ENCODE measurements at regions not wholly inside any gene's neighbourhood (a gene's known extent, or its start where the extent isn't known, plus 50 kb on each side); places are given as distances from the start of the nearest gene placed in this dataset.

DNA sequence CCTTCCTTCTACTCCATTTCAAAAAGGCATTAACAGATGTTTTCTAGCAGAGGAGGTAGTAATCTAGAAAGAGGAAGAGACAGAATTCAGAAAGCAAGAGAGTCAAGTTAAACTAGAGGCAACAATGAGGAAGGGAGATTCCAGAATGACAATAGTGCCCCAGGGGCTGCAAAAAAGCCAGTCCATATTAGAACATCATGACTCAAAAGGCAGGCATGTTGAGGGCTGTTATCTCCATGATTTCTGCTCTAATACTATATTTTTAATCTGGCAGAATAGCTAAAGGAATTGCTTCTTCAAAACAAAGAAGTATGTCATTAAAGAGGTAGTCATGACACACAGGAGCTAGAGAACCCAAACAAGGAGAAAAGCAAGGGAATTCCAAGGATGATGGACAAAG, 599.6 kb downstream of the INHBA start:
- DNase-seq: no peak
- no peaks in the 10 kb centered on the region for H3K4me1 ChIP-seq
- H3K9me3 ChIP-seq: no peaks in the 10 kb centered on the region
- intact Hi-C loops (cut with DNase I; ENCODE audit: low total_unique reads): no loop called here
- H3K4me3 ChIP-seq: no peak overlapping the region
- no peaks in the 10 kb centered on the region for H3K27me3 ChIP-seq
- in situ Hi-C loops (cut with MboI; ENCODE audit: low pct_ligation_motif_present in 1 of 4, low pct_unique_long_range_greater_than_20kb in 1 of 4, low sequenced_read_pairs in 3 of 4): no loop called here
- H3K36me3 ChIP-seq: no peaks in the 10 kb centered on the region
- TF ChIP-seq EP300 (IDR thresholded peaks at IDR 0.05; ENCODE audit: low read depth): no peak
- TF ChIP-seq POLR2A (IDR thresholded peaks at IDR 0.05): no peak
- no peak for TF ChIP-seq POLR2AphosphoS5 (IDR thresholded peaks at IDR 0.05)
- TF ChIP-seq, protein P1, sequence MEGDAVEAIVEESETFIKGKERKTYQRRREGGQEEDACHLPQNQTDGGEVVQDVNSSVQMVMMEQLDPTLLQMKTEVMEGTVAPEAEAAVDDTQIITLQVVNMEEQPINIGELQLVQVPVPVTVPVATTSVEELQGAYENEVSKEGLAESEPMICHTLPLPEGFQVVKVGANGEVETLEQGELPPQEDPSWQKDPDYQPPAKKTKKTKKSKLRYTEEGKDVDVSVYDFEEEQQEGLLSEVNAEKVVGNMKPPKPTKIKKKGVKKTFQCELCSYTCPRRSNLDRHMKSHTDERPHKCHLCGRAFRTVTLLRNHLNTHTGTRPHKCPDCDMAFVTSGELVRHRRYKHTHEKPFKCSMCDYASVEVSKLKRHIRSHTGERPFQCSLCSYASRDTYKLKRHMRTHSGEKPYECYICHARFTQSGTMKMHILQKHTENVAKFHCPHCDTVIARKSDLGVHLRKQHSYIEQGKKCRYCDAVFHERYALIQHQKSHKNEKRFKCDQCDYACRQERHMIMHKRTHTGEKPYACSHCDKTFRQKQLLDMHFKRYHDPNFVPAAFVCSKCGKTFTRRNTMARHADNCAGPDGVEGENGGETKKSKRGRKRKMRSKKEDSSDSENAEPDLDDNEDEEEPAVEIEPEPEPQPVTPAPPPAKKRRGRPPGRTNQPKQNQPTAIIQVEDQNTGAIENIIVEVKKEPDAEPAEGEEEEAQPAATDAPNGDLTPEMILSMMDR (IDR thresholded peaks at IDR 0.05): no peak
- H3K27ac ChIP-seq: no peak overlapping the region

DNA sequence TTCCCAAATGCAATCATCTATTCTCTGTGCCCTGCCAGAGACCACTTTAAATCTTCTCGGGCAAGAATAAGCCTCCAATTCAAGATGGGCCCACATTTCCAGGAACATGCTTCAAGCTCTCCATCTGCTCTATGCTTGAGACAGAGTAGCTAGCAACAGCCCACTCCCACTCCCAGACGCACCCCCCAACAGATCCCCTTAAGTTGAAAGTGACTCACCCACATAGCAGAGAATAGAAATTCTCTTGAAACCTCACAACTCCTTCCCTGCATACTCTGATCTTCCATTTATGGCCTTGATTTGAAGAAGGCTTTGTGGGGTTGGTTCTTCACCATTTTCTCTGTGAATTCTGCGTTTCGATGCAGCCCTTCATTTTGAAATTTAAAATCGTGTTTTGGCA, 604.0 kb downstream of the INHBA start:
- TF ChIP-seq, protein P1 (IDR thresholded peaks at IDR 0.05): no peak
- DNase-seq: no peak
- H3K9me3 ChIP-seq: no peaks in the 10 kb centered on the region
- no peaks in the 10 kb centered on the region for H3K27me3 ChIP-seq
- no peaks in the 10 kb centered on the region for H3K36me3 ChIP-seq
- H3K4me3 ChIP-seq: no peak overlapping the region
- in situ Hi-C loops (cut with MboI; ENCODE audit: low pct_ligation_motif_present in 1 of 4, low pct_unique_long_range_greater_than_20kb in 1 of 4, low sequenced_read_pairs in 3 of 4) (no loop called here), intact Hi-C loops (cut with DNase I; ENCODE audit: low total_unique reads) (no loop called here)
- H3K27ac ChIP-seq: no peak overlapping the region
- 88 to 89% methylated on average over 5 of the region's 5 CpGs for WGBS, 2 donors (ENCODE audit: low coverage in 1 of 2)
- H3K4me1 ChIP-seq: no peaks in the 10 kb centered on the region

DNA sequence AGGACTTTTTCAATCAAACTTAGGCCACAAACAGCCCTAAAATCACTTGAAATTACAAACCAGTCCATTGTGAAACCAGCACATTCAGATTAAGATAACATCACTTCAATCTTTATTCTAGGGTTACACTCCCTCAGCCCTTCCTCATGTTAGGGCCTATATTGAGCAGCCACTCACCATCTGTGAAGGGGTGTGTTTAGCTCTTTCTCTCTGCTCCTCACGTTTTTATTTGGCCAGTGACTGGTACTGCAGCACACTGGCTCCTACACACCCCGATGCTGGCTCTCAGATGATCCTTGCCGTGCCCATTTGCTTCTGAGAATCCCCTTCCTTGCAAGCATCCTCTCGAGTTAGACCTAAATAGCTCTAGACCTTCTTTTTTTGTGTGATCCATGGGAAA, 604.5 kb downstream of the INHBA start:
- H3K27me3 ChIP-seq: no peaks in the 10 kb centered on the region
- 72 to 75% methylated on average over 4 of the region's 4 CpGs for WGBS, 2 donors (ENCODE audit: low coverage in 1 of 2)
- intact Hi-C loops (cut with DNase I; ENCODE audit: low total_unique reads): no loop called here

DNA sequence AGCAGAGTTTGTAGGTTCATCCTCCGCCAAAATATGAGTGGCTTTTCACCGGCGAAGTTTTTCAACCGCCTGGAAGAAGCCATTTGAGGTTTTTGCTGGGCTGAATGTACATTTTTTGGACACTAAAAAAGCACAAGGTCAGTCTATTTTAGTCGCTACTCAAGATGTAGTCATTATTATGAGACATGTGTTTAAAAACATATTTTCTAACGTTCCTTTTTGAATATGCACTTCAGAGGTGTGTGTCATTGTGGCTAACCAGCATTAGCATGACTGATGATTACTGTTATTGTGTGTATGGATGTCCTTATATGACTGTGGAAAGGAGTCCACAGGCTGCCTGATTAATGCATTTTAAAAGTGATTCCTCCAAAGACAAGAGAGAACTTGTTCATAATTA, 605.4 kb downstream of the INHBA start:
- no peak for DNase-seq
- H3K4me3 ChIP-seq: no peak overlapping the region
- H3K27me3 ChIP-seq: no peaks in the 10 kb centered on the region
- no peak overlapping the region for H3K27ac ChIP-seq
- WGBS, 2 donors (ENCODE audit: low coverage in 1 of 2): 84 to 92% methylated on average over 6 of the region's 6 CpGs
- in situ Hi-C loops (cut with MboI; ENCODE audit: low pct_ligation_motif_present in 1 of 4, low pct_unique_long_range_greater_than_20kb in 1 of 4, low sequenced_read_pairs in 3 of 4): no loop called here
- intact Hi-C loops (cut with DNase I; ENCODE audit: low total_unique reads): no loop called here
- no peaks in the 10 kb centered on the region for H3K4me1 ChIP-seq
- no peak for TF ChIP-seq EP300 (IDR thresholded peaks at IDR 0.05; ENCODE audit: low read depth)
- no peak for TF ChIP-seq POLR2A (IDR thresholded peaks at IDR 0.05)
- TF ChIP-seq POLR2AphosphoS5 (IDR thresholded peaks at IDR 0.05): no peak
- TF ChIP-seq, protein P1 (IDR thresholded peaks at IDR 0.05): no peak
- no peaks in the 10 kb centered on the region for H3K36me3 ChIP-seq
- H3K9me3 ChIP-seq: no peaks in the 10 kb centered on the region

More for the DNA sequence above, 604.5 kb downstream of the INHBA start:
- no peak overlapping the region for H3K4me3 ChIP-seq
- H3K27ac ChIP-seq: no peak overlapping the region
- H3K9me3 ChIP-seq: no peaks in the 10 kb centered on the region
- no peaks in the 10 kb centered on the region for H3K4me1 ChIP-seq
- in situ Hi-C loops (cut with MboI; ENCODE audit: low pct_ligation_motif_present in 1 of 4, low pct_unique_long_range_greater_than_20kb in 1 of 4, low sequenced_read_pairs in 3 of 4): no loop called here
- no peak for DNase-seq
- TF ChIP-seq POLR2A (IDR thresholded peaks at IDR 0.05) (no peak), POLR2AphosphoS5 (IDR thresholded peaks at IDR 0.05) (no peak), EP300 (IDR thresholded peaks at IDR 0.05; ENCODE audit: low read depth) (no peak)
- TF ChIP-seq, protein P1 (IDR thresholded peaks at IDR 0.05): no peak
- no peaks in the 10 kb centered on the region for H3K36me3 ChIP-seq
